Heart left ventricle (tissue), 16 donors: ENCODE measurements at regions not wholly inside any gene's neighbourhood (a gene's known extent, or its start where the extent isn't known, plus 50 kb on each side); places are given as distances from the start of the nearest gene placed in this dataset.

Experiments used
- ATAC-seq, 4 donors: fragments of 200-7000 bp; cut with Tn5 transposase; one replicate each; pipeline ENCODE4 v1.9.1; 2020 to 2022; ENCODE audit warnings: moderate library complexity in 4 of 4, mild to moderate bottlenecking in 3 of 4, moderate number of reproducible peaks in 1 of 4
- DNase-seq, 5 donors: peaks; one replicate each; pipeline ENCODE4 v3.0.0-alpha.2; 2020
- H3K27ac ChIP-seq, 12 donors: fragments of 200-600 bp; sonication (generic) in 4 of 12; one replicate each; pipeline versions ENCODE4 v1.5.0 to v1.8.0; 2016 to 2022; ENCODE audit warnings: mild to moderate bottlenecking in 2 of 12
- H3K27me3 ChIP-seq, 9 donors: fragments of 200-600 bp; sonication (generic) in 2 of 9; one replicate each; pipeline versions ENCODE4 v1.5.1 to v1.8.0; 2016 to 2022; ENCODE audit warnings: mild to moderate bottlenecking in 3 of 9
- H3K36me3 ChIP-seq, 9 donors: fragments of 200-600 bp; sonication (generic) in 2 of 9; one replicate each; pipeline versions ENCODE4 v1.5.0 to v1.8.0; 2018 to 2022; ENCODE audit warnings: mild to moderate bottlenecking in 2 of 9
- H3K4me1 ChIP-seq, 12 donors: fragments of 200-600 bp; sonication (generic) in 4 of 12; one replicate each; pipeline versions ENCODE4 v1.5.0 to v1.8.0; 2016 to 2022; ENCODE audit warnings: mild to moderate bottlenecking in 3 of 12
- H3K4me3 ChIP-seq, 12 donors: fragments of 200-600 bp; sonication (generic) in 4 of 12; one replicate each; pipeline versions ENCODE4 v1.5.0 to v1.8.0; 2017 to 2022; ENCODE audit warnings: mild to moderate bottlenecking in 9 of 12, moderate library complexity in 4 of 12
- H3K9me3 ChIP-seq, 12 donors: fragments of 200-600 bp; sonication (generic) in 4 of 12; one replicate each; pipeline versions ENCODE4 v1.5.0 to v1.8.0; 2016 to 2022; ENCODE audit warnings: mild to moderate bottlenecking in 1 of 12
- POLR2A ChIP-seq, 2 donors: fragments of 450-650 bp; IDR thresholded peaks; one replicate each; pipeline ENCODE4 v1.6.1; 2017; ENCODE audit warnings: antibody characterized with exemption in 2 of 2, mild to moderate bottlenecking in 2 of 2, moderate library complexity in 2 of 2
- WGBS, 4 donors: extraction: QIAGEN DNeasy Blood & Tissue Kit in 2 of 4; methylation state at CpG; one replicate each; pipeline versions ENCODE4 v1.1.5 to v1.1.7; 2013 to 2018; 5-methylcytosine and 5-hydroxymethylcytosine counted together
- intact Hi-C, 10 donors: fragments of 100-400 bp; cut with DNase I; formaldehyde crosslinking; loops; one replicate each; pipeline versions ENCODE4 v1.11.1 to v1.14.2; 2022
- TF ChIP-seq, protein P1 (sequence below), 12 donors: fragments of 200-600 bp; sonication (generic) in 4 of 12; IDR thresholded peaks; one replicate each; pipeline versions ENCODE4 v1.5.0 to v1.8.0; 2018 to 2022; ENCODE audit warnings: antibody characterized with exemption in 12 of 12, mild to moderate bottlenecking in 5 of 12
- donor health status: ischemic (EF 13 %, LVEDD 7.1; RV severe dilation, severe dysfunction).
- donor health status: healthy with polysubstance abuse.
- donor health status: DM: no; HTN: yes; CAD: no.
- donor health status: DM: no; HTN: no; CAD: no.
- donor health status: ischemic (EF 25% LVEDD 6.9; RV normal size, moderate dysfunction).
- donor health status: ischemic (EF 25% LVEDD 5.7; RV mildly dilated, moderate dysfunction).
- donor health status: healthy.
- donor health status: DM: yes; HTN: yes; CAD: no.
- donor health status: ischemic (EF 35%, LVEDD 5.7; RV mildly dilated, moderate dysfunction).
- donor health status: nonischemic (EF 11% LVEDD 7.7; RV severe dilation, severe dysfunction).
- donor health status: DM: yes; HTN: yes; CAD: no.
- donor health status: PGD.
- donor health status: ischemic (EF 29% LVEDD 5.4; RV normal size, mild dysfunction).
- donor health status: nonischemic (EF 23%, LVEDD 6.1; RV moderate dilation, normal function).

DNA sequence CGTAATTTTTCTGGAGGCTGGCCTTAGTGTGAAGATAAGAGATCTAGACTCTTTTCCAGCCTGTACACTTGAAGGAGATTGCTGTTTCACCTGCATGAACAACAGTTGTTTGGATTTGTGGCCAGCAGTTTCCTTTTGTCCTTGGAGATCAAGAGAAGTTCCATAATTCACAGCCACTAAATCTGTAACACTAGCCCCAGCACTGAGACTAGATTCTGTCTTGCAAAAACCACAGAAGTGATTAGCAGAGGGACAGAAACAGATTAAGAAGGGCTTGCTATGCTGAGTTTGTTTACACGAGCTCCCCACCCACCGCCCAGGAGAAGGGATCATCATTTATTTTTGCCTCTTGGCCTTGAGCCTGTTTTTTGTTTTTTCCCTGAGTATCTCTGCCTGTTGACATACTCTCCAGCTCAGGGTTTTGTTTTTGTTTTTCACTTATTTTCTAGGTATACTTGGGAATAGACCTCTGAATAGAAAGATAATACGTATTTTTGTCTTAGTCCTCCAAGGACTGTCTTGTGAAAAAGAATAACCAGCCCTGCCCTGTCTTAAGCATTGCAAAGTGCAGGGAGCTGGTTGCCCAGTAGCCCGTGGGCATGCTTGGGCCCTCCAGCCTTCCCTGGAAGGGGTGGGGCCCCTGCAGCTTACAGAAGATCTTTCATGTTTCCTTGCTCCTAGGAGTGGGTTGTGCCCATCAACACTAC, 93.1 kb upstream of the SOX4 start:
- TF ChIP-seq, protein P1, sequence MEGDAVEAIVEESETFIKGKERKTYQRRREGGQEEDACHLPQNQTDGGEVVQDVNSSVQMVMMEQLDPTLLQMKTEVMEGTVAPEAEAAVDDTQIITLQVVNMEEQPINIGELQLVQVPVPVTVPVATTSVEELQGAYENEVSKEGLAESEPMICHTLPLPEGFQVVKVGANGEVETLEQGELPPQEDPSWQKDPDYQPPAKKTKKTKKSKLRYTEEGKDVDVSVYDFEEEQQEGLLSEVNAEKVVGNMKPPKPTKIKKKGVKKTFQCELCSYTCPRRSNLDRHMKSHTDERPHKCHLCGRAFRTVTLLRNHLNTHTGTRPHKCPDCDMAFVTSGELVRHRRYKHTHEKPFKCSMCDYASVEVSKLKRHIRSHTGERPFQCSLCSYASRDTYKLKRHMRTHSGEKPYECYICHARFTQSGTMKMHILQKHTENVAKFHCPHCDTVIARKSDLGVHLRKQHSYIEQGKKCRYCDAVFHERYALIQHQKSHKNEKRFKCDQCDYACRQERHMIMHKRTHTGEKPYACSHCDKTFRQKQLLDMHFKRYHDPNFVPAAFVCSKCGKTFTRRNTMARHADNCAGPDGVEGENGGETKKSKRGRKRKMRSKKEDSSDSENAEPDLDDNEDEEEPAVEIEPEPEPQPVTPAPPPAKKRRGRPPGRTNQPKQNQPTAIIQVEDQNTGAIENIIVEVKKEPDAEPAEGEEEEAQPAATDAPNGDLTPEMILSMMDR (IDR thresholded peaks at IDR 0.05) = no peak
- no peak for TF ChIP-seq POLR2A (IDR thresholded peaks at IDR 0.05)
- DNase-seq = no peak
- no peak for ATAC-seq
- intact Hi-C loops = no loop called here
- Histone ChIP-seq H3K27me3 (no peaks in the 10 kb centered on the region), H3K27ac (no peak overlapping the region), H3K9me3 (peaks cover 0 to 4% (median 0%) of the 10 kb centered on the region in 12 donors), H3K4me1 (peaks cover 0 to 4% (median 0%) of the 10 kb centered on the region in 12 donors), H3K36me3 (no peaks in the 10 kb centered on the region), H3K4me3 (no peak overlapping the region)
- WGBS, 4 donors = 67 to 74% (median 69%) methylated on average over 5 of the region's 5 CpGs

DNA sequence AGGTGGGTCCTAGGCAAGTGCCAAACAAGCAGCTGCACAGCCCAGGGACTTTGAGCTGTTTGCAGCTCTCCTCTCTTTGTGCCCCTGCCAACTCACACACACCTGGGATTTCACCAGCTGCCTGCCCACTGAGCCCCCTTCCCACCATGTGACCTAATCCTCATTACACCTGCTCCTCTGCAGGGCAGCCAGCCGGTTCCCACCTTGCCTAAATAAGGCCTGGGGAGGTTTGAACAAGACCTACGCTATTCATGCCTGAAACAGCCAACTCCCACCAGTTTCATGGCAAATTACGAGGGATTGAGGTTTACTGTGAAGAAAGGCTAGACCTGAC, 92.6 kb upstream of the SOX4 start:
- Histone ChIP-seq H3K4me1 (peaks cover 0 to 4% (median 0%) of the 10 kb centered on the region in 12 donors), H3K27ac (no peak overlapping the region), H3K4me3 (no peak overlapping the region), H3K9me3 (peaks cover 0 to 4% (median 0%) of the 10 kb centered on the region in 12 donors), H3K27me3 (no peaks in the 10 kb centered on the region), H3K36me3 (no peaks in the 10 kb centered on the region)
- no peak for DNase-seq
- WGBS, 4 donors = 83 to 94% (median 89%) methylated on average over 2 to 3 of the region's 3 CpGs
- intact Hi-C loops = no loop called here
- peak in 1 of 4 donors; percentile 31 for ATAC-seq
- TF ChIP-seq, protein P1 (IDR thresholded peaks at IDR 0.05) = no peak
- TF ChIP-seq POLR2A (IDR thresholded peaks at IDR 0.05) = no peak

DNA sequence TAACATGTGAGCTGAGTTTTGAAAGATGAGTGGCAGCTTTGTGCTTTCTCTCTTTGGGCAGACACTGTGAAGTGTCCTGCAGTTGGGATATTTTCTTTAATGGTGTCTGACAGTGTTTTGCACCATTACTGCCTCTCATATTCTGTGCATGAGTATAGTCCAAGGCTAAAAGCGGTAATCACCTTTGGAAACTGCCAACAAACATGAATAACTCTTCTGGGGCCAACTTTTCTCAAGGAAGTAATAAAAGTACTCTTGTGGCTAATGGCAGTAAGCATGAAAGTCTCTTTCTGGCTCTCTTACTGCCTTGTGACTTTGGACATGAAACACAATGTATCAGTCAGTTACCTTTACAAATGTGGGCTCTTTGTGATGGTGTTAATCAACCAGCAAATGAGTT, 91.7 kb upstream of the SOX4 start:
- ATAC-seq = no peak
- Histone ChIP-seq H3K4me1 (peaks cover 0 to 4% (median 0%) of the 10 kb centered on the region in 12 donors), H3K36me3 (no peaks in the 10 kb centered on the region), H3K9me3 (peaks cover 0 to 4% (median 0%) of the 10 kb centered on the region in 12 donors), H3K27ac (no peak overlapping the region), H3K27me3 (no peaks in the 10 kb centered on the region), H3K4me3 (no peak overlapping the region)
- TF ChIP-seq, protein P1 (IDR thresholded peaks at IDR 0.05) = no peak
- TF ChIP-seq POLR2A (IDR thresholded peaks at IDR 0.05) = no peak
- intact Hi-C loops = no loop called here
- WGBS, 4 donors = 71 to 92% (median 79%) methylated on average over 1 of the region's 1 CpG
- DNase-seq = no peak

DNA sequence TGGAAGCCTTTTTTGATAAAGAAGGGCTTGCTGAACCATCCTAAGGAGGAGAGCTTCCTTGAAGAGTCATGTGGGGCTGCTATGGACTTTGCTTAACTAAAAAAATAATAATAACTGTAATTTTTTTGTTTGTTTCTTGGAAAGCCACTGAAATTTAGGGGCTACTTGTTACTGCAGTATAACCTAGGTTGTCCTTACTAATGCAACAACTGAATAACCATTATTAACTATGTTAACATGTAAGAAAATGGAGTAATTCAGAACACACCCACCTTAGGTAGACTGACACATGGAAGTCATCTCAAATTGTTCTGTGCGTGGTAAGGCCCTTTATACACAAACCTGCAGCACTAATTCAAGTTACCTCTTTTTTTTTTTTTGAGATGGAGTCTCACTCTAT, 90.9 kb upstream of the SOX4 start:
- H3K36me3 ChIP-seq = no peaks in the 10 kb centered on the region
- DNase-seq = no peak
- H3K4me3 ChIP-seq = no peak overlapping the region
- 92 to 100% (median 96%) methylated on average over 1 of the region's 1 CpG for WGBS, 4 donors
- no peak overlapping the region for H3K27ac ChIP-seq
- no peak for TF ChIP-seq POLR2A (IDR thresholded peaks at IDR 0.05)
- TF ChIP-seq, protein P1 (IDR thresholded peaks at IDR 0.05) = no peak
- ATAC-seq = no peak
- H3K9me3 ChIP-seq = peaks cover 0 to 4% (median 0%) of the 10 kb centered on the region in 12 donors
- H3K27me3 ChIP-seq = no peaks in the 10 kb centered on the region
- H3K4me1 ChIP-seq = peaks cover 0 to 4% (median 0%) of the 10 kb centered on the region in 12 donors
- intact Hi-C loops = no loop called here
